Ishikawa (cell line): ENCODE measurements at regions not wholly inside any gene's neighbourhood (a gene's known extent, or its start where the extent isn't known, plus 50 kb on each side); places are given as distances from the start of the nearest gene placed in this dataset.

Experiments
- CEBPB ChIP-seq: IDR thresholded peaks from 2 replicates; pipeline ENCODE4 v1.6.1; 2012
- CREB1 ChIP-seq: IDR thresholded peaks from 2 replicates; pipeline ENCODE4 v1.6.1; 2012; ENCODE audit warnings: low read depth
- EP300 ChIP-seq: IDR thresholded peaks from 2 replicates; pipeline ENCODE4 v1.6.1; 2012; ENCODE audit warnings: borderline replicate concordance
- FOXM1 ChIP-seq: IDR thresholded peaks from 2 replicates; pipeline ENCODE4 v1.6.1; 2012; ENCODE audit warnings: low read depth, borderline replicate concordance
- NFIC ChIP-seq: IDR thresholded peaks from 2 replicates; pipeline ENCODE4 v1.6.1; 2012
- RAD21 ChIP-seq: IDR thresholded peaks from 2 replicates; pipeline ENCODE4 v1.6.1; 2012; ENCODE audit warnings: low read depth
- TAF1 ChIP-seq: IDR thresholded peaks from 2 replicates; pipeline ENCODE4 v1.6.1; 2012; ENCODE audit warnings: low read depth, mild to moderate bottlenecking
- TEAD4 ChIP-seq: IDR thresholded peaks from 2 replicates; pipeline ENCODE4 v1.6.1; 2012
- YY1 ChIP-seq: IDR thresholded peaks from 2 replicates; pipeline ENCODE4 v1.6.1; 2012; ENCODE audit warnings: low read depth
- TF ChIP-seq, protein P1 (sequence below): IDR thresholded peaks from 2 replicates; pipeline ENCODE4 v1.6.1; 2012
- TF ChIP-seq, protein P2 (sequence below): IDR thresholded peaks from 2 replicates; pipeline ENCODE4 v1.6.1; 2012; ENCODE audit warnings: low read depth, mild to moderate bottlenecking
- TF ChIP-seq, protein P3 (sequence below): IDR thresholded peaks from 2 replicates; pipeline ENCODE4 v1.6.1; 2012

DNA sequence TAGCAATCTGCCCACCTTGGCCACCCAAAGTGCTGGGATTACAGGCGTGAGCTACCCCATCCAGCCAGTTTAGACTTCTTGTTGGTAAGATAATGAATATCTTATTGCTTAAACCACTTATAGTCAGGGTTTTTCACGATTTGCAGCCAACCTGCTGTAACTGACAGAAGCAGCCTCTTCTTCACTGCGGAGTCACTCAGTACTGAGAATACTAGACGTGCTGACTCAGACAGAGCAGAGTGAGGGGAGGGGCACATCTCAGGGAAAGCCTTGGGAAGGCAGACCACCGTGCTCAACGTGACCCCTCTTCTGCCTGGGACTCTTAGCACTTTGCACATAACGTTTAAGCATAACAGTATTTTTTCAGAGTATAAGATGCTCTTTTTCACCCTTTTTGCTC, 74.3 kb upstream of the ARHGEF7 start:
- TF ChIP-seq NFIC (no peak), CREB1 (no peak), RAD21 (no peak), TAF1 (no peak), TEAD4 (no peak), EP300 (no peak), CEBPB (no peak), YY1 (no peak), FOXM1 (no peak)
- TF ChIP-seq, protein P1, sequence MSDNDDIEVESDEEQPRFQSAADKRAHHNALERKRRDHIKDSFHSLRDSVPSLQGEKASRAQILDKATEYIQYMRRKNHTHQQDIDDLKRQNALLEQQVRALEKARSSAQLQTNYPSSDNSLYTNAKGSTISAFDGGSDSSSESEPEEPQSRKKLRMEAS = no peak
- TF ChIP-seq, protein P2, sequence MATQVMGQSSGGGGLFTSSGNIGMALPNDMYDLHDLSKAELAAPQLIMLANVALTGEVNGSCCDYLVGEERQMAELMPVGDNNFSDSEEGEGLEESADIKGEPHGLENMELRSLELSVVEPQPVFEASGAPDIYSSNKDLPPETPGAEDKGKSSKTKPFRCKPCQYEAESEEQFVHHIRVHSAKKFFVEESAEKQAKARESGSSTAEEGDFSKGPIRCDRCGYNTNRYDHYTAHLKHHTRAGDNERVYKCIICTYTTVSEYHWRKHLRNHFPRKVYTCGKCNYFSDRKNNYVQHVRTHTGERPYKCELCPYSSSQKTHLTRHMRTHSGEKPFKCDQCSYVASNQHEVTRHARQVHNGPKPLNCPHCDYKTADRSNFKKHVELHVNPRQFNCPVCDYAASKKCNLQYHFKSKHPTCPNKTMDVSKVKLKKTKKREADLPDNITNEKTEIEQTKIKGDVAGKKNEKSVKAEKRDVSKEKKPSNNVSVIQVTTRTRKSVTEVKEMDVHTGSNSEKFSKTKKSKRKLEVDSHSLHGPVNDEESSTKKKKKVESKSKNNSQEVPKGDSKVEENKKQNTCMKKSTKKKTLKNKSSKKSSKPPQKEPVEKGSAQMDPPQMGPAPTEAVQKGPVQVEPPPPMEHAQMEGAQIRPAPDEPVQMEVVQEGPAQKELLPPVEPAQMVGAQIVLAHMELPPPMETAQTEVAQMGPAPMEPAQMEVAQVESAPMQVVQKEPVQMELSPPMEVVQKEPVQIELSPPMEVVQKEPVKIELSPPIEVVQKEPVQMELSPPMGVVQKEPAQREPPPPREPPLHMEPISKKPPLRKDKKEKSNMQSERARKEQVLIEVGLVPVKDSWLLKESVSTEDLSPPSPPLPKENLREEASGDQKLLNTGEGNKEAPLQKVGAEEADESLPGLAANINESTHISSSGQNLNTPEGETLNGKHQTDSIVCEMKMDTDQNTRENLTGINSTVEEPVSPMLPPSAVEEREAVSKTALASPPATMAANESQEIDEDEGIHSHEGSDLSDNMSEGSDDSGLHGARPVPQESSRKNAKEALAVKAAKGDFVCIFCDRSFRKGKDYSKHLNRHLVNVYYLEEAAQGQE = no peak
- TF ChIP-seq, protein P3, sequence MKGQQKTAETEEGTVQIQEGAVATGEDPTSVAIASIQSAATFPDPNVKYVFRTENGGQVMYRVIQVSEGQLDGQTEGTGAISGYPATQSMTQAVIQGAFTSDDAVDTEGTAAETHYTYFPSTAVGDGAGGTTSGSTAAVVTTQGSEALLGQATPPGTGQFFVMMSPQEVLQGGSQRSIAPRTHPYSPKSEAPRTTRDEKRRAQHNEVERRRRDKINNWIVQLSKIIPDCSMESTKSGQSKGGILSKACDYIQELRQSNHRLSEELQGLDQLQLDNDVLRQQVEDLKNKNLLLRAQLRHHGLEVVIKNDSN = no peak
